ENCODE measurements at regions not wholly inside any gene's neighbourhood (a gene's known extent, or its start where the extent isn't known, plus 50 kb on each side); places are given as distances from the start of the nearest gene placed in this dataset.

- no peaks in the 10 kb centered on the region for H3K4me1 ChIP-seq (ENCODE audit: low read depth)
- H3K36me3 ChIP-seq (ENCODE audit: low read depth): no peaks in the 10 kb centered on the region
- intact Hi-C loops (cut with DNase I, micrococcal nuclease): no loop called here
- ATAC-seq (peak; percentile 97), DNase-seq (peak; percentile 57 to 84 (median 70))
- H3K9me3 ChIP-seq: no peaks in the 10 kb centered on the region
- H3K4me3 ChIP-seq: no peak overlapping the region
- no peak for TF ChIP-seq CTCF (IDR thresholded peaks at IDR 0.05)
Observed at GRCh38 chr11:110859998-110860397, 147.8 kb upstream of the ARHGAP20 start.

- Histone ChIP-seq H3K36me3 (ENCODE audit: low read depth) (no peaks in the 10 kb centered on the region), H3K9me3 (no peaks in the 10 kb centered on the region), H3K4me3 (no peak overlapping the region), H3K4me1 (ENCODE audit: low read depth) (no peaks in the 10 kb centered on the region)
- ATAC-seq (peak; percentile 69), DNase-seq (peak in 1 of 3 donors; percentile 23)
- TF ChIP-seq CTCF (IDR thresholded peaks at IDR 0.05): no peak
- intact Hi-C loops (cut with DNase I, micrococcal nuclease): no loop called here
Observed at GRCh38 chr11:110859240-110859840, 147.1 kb upstream of the ARHGAP20 start.

- Histone ChIP-seq H3K4me1 (ENCODE audit: low read depth) (no peaks in the 10 kb centered on the region), H3K4me3 (no peak overlapping the region), H3K9me3 (no peaks in the 10 kb centered on the region), H3K36me3 (ENCODE audit: low read depth) (no peaks in the 10 kb centered on the region)
- TF ChIP-seq CTCF (IDR thresholded peaks at IDR 0.05): no peak
- DNase-seq (peak; percentile 27 to 45 (median 31)), ATAC-seq (no peak)
- intact Hi-C loops (cut with DNase I, micrococcal nuclease): no loop called here
Observed at GRCh38 chr11:110858547-110858921, 146.3 kb upstream of the ARHGAP20 start.

- Histone ChIP-seq H3K9me3 (no peaks in the 10 kb centered on the region), H3K4me1 (ENCODE audit: low read depth) (no peaks in the 10 kb centered on the region), H3K4me3 (no peak overlapping the region), H3K36me3 (ENCODE audit: low read depth) (no peaks in the 10 kb centered on the region)
- peak in 2 of 3 donors; percentile 28 to 41 for DNase-seq
- ATAC-seq: peak; percentile 72
- intact Hi-C loops (cut with DNase I, micrococcal nuclease): no loop called here
- TF ChIP-seq CTCF (IDR thresholded peaks at IDR 0.05): no peak
Observed at GRCh38 chr11:110857892-110858546, 145.8 kb upstream of the ARHGAP20 start.

GRCh38 chr11:110856996-110857812 is 145.0 kb upstream of the ARHGAP20 start:
- H3K4me1 ChIP-seq (ENCODE audit: low read depth): no peaks in the 10 kb centered on the region
- TF ChIP-seq CTCF (IDR thresholded peaks at IDR 0.05): no peak
- H3K36me3 ChIP-seq (ENCODE audit: low read depth): no peaks in the 10 kb centered on the region
- ATAC-seq (no peak), DNase-seq (no peak)
- H3K9me3 ChIP-seq: no peaks in the 10 kb centered on the region
- H3K4me3 ChIP-seq: no peak overlapping the region
- intact Hi-C loops (cut with DNase I, micrococcal nuclease): no loop called here
